CD14-positive monocyte (primary cell): ENCODE measurements at regions not wholly inside any gene's neighbourhood (a gene's known extent, or its start where the extent isn't known, plus 50 kb on each side); places are given as distances from the start of the nearest gene placed in this dataset.

Source experiments
- DNase-seq, 3 donors: peaks; one replicate each; pipeline ENCODE4 v3.0.0-alpha.2; 2011 to 2022
- H2AFZ ChIP-seq: 2 replicates; pipeline ENCODE4 v1.6.0; 2012; ENCODE audit warnings: mild to moderate bottlenecking, low read depth, low read length, inconsistent platforms; ENCODE audit not compliant: insufficient read depth, poor library complexity, severe bottlenecking
- H3K27ac ChIP-seq, 2 donors: 1 replicate in 1 of 2; 2 replicates in 1 of 2; pipeline ENCODE4 v1.5.1; 2012 to 2013; ENCODE audit warnings: low read length in 2 of 2, control low read depth in 1 of 2, inconsistent platforms in 1 of 2, low read depth in 1 of 2, mild to moderate bottlenecking in 1 of 2
- H3K27me3 ChIP-seq, 2 donors: one replicate each; pipeline versions ENCODE4 v1.6.0 to v1.6.1; 2011 to 2013; ENCODE audit warnings: low read length in 2 of 2; ENCODE audit not compliant: control insufficient read depth in 2 of 2, insufficient read depth in 2 of 2
- H3K36me3 ChIP-seq, 2 donors: replicated peaks in 1 of 2; 1 replicate in 1 of 2; 2 replicates in 1 of 2; pipeline versions ENCODE4 v1.5.1 to v1.6.1; 2012 to 2013; ENCODE audit warnings: low read length in 2 of 2, control low read depth in 1 of 2, inconsistent platforms in 1 of 2, mild to moderate bottlenecking in 1 of 2; ENCODE audit not compliant: insufficient read depth in 2 of 2, control insufficient read depth in 1 of 2
- H3K4me1 ChIP-seq, 2 donors: 1 replicate in 1 of 2; 2 replicates in 1 of 2; pipeline versions ENCODE4 v1.5.1 to v1.6.1; 2012 to 2013; ENCODE audit warnings: low read length in 2 of 2, control low read depth in 1 of 2, inconsistent platforms in 1 of 2, mild to moderate bottlenecking in 1 of 2, moderate library complexity in 1 of 2; ENCODE audit not compliant: insufficient read depth in 2 of 2, control insufficient read depth in 1 of 2
- H3K4me2 ChIP-seq: replicated peaks from 2 replicates; pipeline ENCODE3; 2012; ENCODE audit warnings: low read length, moderate library complexity, mild to moderate bottlenecking; ENCODE audit not compliant: poor library complexity, severe bottlenecking; ENCODE audit errors: extremely low read depth
- H3K4me3 ChIP-seq, 3 experiments: fragments of 200-600 bp in 1 of 3; sonication (generic) in 1 of 3; replicated peaks in 1 of 3; 1 replicate in 2 of 3; 2 replicates in 1 of 3; pipeline ENCODE4 v1.5.1; 2011 to 2013; ENCODE audit warnings: low read length in 3 of 3, mild to moderate bottlenecking in 3 of 3, control low read depth in 2 of 3, low read depth in 2 of 3, inconsistent platforms in 1 of 3, moderate library complexity in 1 of 3
- H3K79me2 ChIP-seq: 2 replicates; pipeline ENCODE4 v1.6.0; 2012; ENCODE audit warnings: mild to moderate bottlenecking, control low read depth, inconsistent platforms, low read length, moderate library complexity; ENCODE audit not compliant: insufficient read depth
- H3K9ac ChIP-seq: 2 replicates; pipeline ENCODE4 v1.6.0; 2017; ENCODE audit warnings: low read length, mild to moderate bottlenecking; ENCODE audit not compliant: insufficient read depth, poor library complexity, severe bottlenecking
- H3K9me3 ChIP-seq, 2 donors: replicated peaks in 1 of 2; 1 replicate in 1 of 2; 2 replicates in 1 of 2; pipeline versions ENCODE4 v1.5.1 to v1.6.1; 2012 to 2013; ENCODE audit warnings: low read length in 2 of 2, control low read depth in 1 of 2; ENCODE audit not compliant: control insufficient read depth in 1 of 2, insufficient read depth in 1 of 2
- H4K20me1 ChIP-seq: 2 replicates; pipeline ENCODE4 v1.6.0; 2012; ENCODE audit warnings: mild to moderate bottlenecking, low read length, control low read depth, moderate library complexity; ENCODE audit not compliant: insufficient read depth
- H3K27ac Mint-ChIP-seq, 7 donors: one replicate each; pipeline ENCODE4 v1.8.0; 2020; ENCODE audit warnings: mild to moderate bottlenecking in 7 of 7, mixed read lengths in 7 of 7, moderate library complexity in 6 of 7, inconsistent platforms in 2 of 7
- H3K27me3 Mint-ChIP-seq, 3 donors: one replicate each; pipeline ENCODE4 v1.8.0; 2021 to 2022; ENCODE audit warnings: low read depth in 3 of 3, mild to moderate bottlenecking in 3 of 3, mixed read lengths in 3 of 3, moderate library complexity in 3 of 3, inconsistent platforms in 1 of 3
- H3K36me3 Mint-ChIP-seq, 2 donors: one replicate each; pipeline ENCODE4 v1.8.0; 2020; ENCODE audit warnings: mixed read lengths in 2 of 2, inconsistent platforms in 1 of 2, mild to moderate bottlenecking in 1 of 2
- H3K4me1 Mint-ChIP-seq: one replicate; pipeline ENCODE4 v1.8.0; 2020; ENCODE audit warnings: mild to moderate bottlenecking, mixed read lengths
- H3K4me3 Mint-ChIP-seq, 2 donors: one replicate each; pipeline ENCODE4 v1.8.0; 2020; ENCODE audit warnings: mild to moderate bottlenecking in 2 of 2, mixed read lengths in 2 of 2, moderate library complexity in 1 of 2
- H3K9me3 Mint-ChIP-seq, 7 donors: one replicate each; pipeline ENCODE4 v1.8.0; 2020 to 2022; ENCODE audit warnings: mixed read lengths in 7 of 7, mild to moderate bottlenecking in 6 of 7, moderate library complexity in 6 of 7, inconsistent platforms in 2 of 7
- WGBS: methylation state at CpG from one replicate; pipeline ENCODE4 v1.1.5; 2013; ENCODE audit warnings: missing lambda C conversion rate; ENCODE audit not compliant: insufficient coverage; 5-methylcytosine and 5-hydroxymethylcytosine counted together
- intact Hi-C, 2 donors: fragments of 100-400 bp; cut with micrococcal nuclease; formaldehyde crosslinking; loops; one replicate each; pipeline versions ENCODE4 v1.15.0 to v1.15.1; 2023
- TF ChIP-seq, protein P1 (sequence below): fragments of 200-600 bp; IDR thresholded peaks from one replicate; pipeline ENCODE4 v1.8.0; 2022; ENCODE audit warnings: antibody characterized with exemption, mild to moderate bottlenecking

DNA sequence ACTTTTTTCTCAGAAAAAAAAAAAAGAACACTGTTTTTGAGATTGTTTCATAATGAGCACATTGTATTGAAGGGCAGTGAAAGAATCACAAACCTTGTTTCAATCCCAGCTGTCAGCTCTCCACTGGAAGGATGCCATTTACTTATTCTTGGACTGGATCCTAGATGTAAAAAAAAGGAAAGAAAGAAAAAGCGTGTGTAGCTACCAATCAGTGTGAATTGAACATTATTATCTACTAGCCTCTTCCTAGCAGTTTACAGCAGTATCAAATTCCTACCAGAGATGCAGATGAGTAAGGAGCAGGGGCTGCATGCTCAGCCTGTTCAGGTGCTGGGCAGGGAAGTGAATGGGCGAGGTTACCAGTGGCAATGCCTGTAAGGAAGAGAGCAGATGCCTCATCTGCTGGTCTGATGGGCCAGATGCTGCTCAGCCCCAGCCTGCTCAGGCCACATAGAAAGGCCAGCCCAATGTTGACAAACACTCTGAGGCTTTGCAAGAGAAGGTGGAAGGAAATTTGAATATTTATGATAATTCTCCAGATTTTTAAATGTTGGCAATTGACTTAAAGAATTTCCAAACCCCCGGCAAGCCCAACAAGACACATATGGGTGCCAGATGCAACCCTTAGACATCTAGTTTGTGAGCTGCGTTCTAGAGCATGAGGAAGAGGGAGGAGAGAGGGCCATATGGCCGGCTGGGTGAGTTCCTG, 189.5 kb downstream of the IBTK start:
- Mint-ChIP-seq H3K36me3 (no peaks in the 10 kb centered on the region), H3K27ac (no peak overlapping the region), H3K4me3 (no peak overlapping the region), H3K27me3 (peaks cover 0 to 4% (median 3%) of the 10 kb centered on the region in 3 donors), H3K4me1 (no peaks in the 10 kb centered on the region), H3K9me3 (peaks cover 0 to 7% (median 0%) of the 10 kb centered on the region in 7 donors)
- 97% methylated on average over 3 of the region's 5 CpGs for WGBS
- Histone ChIP-seq H3K9ac (no peak overlapping the region), H2AFZ (no peak overlapping the region), H4K20me1 (no peaks in the 10 kb centered on the region), H3K36me3 (no peaks in the 10 kb centered on the region), H3K79me2 (no peaks in the 10 kb centered on the region), H3K4me2 (no peak overlapping the region), H3K4me1 (no peaks in the 10 kb centered on the region), H3K4me3 (no peak overlapping the region), H3K9me3 (no peaks in the 10 kb centered on the region), H3K27me3 (no peaks in the 10 kb centered on the region), H3K27ac (no peak overlapping the region)
- TF ChIP-seq, protein P1, sequence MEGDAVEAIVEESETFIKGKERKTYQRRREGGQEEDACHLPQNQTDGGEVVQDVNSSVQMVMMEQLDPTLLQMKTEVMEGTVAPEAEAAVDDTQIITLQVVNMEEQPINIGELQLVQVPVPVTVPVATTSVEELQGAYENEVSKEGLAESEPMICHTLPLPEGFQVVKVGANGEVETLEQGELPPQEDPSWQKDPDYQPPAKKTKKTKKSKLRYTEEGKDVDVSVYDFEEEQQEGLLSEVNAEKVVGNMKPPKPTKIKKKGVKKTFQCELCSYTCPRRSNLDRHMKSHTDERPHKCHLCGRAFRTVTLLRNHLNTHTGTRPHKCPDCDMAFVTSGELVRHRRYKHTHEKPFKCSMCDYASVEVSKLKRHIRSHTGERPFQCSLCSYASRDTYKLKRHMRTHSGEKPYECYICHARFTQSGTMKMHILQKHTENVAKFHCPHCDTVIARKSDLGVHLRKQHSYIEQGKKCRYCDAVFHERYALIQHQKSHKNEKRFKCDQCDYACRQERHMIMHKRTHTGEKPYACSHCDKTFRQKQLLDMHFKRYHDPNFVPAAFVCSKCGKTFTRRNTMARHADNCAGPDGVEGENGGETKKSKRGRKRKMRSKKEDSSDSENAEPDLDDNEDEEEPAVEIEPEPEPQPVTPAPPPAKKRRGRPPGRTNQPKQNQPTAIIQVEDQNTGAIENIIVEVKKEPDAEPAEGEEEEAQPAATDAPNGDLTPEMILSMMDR = no peak
- DNase-seq = no peak
- intact Hi-C loops = no loop called here

DNA sequence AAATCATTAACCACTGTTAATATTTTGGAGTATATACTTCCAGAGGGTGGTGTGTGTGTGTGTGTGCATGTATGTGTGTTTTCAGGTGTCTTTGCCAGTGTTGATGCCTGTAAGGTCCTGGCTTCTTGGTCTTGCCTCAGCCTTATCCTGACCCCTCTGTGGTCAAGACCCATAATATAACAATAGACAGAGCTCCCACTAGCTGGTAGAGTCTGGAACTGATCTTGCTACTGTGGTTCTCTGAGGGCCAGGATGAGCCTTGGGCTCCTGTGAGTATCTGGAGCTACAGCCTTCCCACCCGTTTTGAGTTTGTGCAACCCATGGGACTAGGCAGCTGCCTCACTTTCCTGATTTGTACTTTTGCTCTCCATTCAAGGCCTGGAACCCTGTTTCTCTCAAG, 191.0 kb downstream of the IBTK start:
- Histone ChIP-seq H2AFZ (no peak overlapping the region), H3K9ac (no peak overlapping the region), H3K4me1 (no peaks in the 10 kb centered on the region), H4K20me1 (no peaks in the 10 kb centered on the region), H3K9me3 (no peaks in the 10 kb centered on the region), H3K36me3 (no peaks in the 10 kb centered on the region), H3K4me2 (no peak overlapping the region), H3K27ac (no peak overlapping the region), H3K4me3 (no peak overlapping the region), H3K79me2 (no peaks in the 10 kb centered on the region), H3K27me3 (no peaks in the 10 kb centered on the region)
- TF ChIP-seq, protein P1 = no peak
- Mint-ChIP-seq H3K9me3 (peaks cover 0 to 7% (median 0%) of the 10 kb centered on the region in 7 donors), H3K4me3 (no peak overlapping the region), H3K36me3 (no peaks in the 10 kb centered on the region), H3K27me3 (peaks cover 0 to 4% (median 3%) of the 10 kb centered on the region in 3 donors), H3K27ac (no peak overlapping the region), H3K4me1 (no peaks in the 10 kb centered on the region)
- WGBS = 86% methylated on average over 1 of the region's 1 CpG
- no peak for DNase-seq
- intact Hi-C loops = no loop called here
